Activated naive CD4-positive, alpha-beta T cell treated with anti-CD3 and anti-CD28 coated beads, Interleukin-2, amount 50 U/mL, for 16 hours (primary cell): ENCODE measurements at regions not wholly inside any gene's neighbourhood (a gene's known extent, or its start where the extent isn't known, plus 50 kb on each side); places are given as distances from the start of the nearest gene placed in this dataset.
"Not testable (repeated sequence)": the region's sequence is repeated elsewhere in the genome, so short reads cannot be mapped to it uniquely, and the experiment has no call there.

Experiments used
- DNase-seq: peaks from one replicate; pipeline ENCODE4 v3.0.0-alpha.2; 2020

- DNase-seq, result not testable (repeated sequence)
These were observed 107.1 kb upstream of the TP53BP2 start for GRCh38 chr1:223952801-223953200.

- not testable (repeated sequence) for DNase-seq
These were observed 105.8 kb upstream of the TP53BP2 start for GRCh38 chr1:223951551-223951950.

- not testable (repeated sequence) for DNase-seq
These were observed 104.2 kb upstream of the TP53BP2 start for GRCh38 chr1:223949944-223950343.

DNA sequence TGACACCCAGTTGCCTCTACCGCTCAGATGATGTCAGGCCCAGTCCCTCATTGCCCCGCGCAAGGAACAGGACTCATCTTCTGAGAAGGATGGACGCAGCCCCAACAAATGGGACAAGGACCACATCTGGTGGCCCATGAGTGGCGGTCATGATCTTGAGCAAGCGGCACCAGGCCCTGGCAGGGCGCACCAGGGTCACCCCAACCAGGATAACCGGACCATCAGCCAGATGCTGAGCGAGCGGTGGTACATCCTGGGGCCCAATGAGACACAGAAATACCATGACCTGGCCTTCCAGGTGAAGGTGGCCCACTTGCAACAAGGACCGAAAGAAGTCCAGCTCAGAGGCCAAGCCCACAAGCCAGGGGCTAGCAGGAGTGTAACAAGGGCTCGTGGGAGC is 102.3 kb upstream of the TP53BP2 start:
- not testable (repeated sequence) for DNase-seq

- not testable (repeated sequence) for DNase-seq
These were observed 90.8 kb upstream of the TP53BP2 start for GRCh38 chr1:223936592-223936991.

- DNase-seq, result not testable (repeated sequence)
These were observed 85.7 kb upstream of the TP53BP2 start for GRCh38 chr1:223931476-223931875.

- peak; percentile 14 for DNase-seq
These were observed 75.1 kb upstream of the TP53BP2 start for GRCh38 chr1:223920805-223921204.

DNA sequence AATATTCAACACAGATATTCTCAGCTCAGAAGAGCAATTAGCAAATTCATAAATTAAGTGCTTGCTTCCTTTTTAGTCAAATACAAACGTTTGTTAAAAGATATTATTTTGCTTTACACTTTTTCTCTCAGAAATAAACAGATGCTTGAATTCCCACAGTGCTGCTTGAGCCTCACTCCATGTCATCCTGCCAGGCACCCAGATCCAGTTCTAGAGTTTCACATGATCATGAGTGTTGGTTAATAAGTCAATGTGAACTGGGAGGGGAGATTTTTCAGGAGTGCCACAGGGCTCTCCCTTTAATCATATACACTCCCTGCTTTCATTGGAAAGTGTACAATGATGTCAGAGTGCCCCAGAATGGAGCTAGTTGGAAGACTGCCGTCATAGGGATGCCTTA is 69.7 kb upstream of the TP53BP2 start:
- not testable (repeated sequence) for DNase-seq

DNA sequence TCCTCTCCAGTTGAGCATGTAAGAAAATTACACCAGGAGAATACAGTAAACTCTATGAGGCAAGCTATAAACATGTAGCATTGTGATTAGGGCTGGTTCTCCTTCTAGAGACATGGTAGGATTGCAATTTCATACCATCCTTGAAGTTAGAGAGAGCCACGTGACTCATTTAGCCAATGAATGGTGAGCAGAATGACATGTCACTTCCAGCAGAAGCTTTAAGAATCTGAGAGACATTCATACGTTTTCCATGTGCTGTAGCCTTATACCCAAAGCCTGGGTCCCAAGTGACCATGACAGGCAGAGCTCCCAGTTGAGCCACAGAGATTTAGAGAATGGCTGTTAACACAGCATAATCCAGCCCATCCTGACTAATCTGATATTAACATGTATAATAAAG is 68.0 kb upstream of the TP53BP2 start:
- DNase-seq, result not testable (repeated sequence)

- peak; percentile 21 for DNase-seq
These were observed 62.3 kb upstream of the TP53BP2 start for GRCh38 chr1:223907943-223908587.

DNA sequence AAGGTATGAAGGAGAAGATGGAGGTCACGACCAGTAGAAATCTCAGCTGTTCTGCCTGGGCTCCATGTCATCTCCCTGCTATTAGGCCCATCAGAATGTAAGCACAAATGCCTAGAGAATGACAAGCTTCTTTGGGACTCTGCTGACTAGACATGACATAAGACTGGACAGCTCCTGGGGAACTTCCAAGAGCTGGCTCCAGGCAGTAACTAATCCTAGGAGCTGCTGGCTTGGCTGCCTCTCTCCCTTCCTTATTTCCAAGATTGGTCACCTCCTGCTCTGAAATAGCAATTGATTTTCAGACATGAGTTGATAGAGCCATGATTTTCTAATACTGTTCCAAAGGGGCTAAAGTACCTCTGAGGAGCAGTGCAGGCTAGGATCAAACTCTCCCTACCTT is 57.5 kb upstream of the TP53BP2 start:
- DNase-seq, result not testable (repeated sequence)

DNA sequence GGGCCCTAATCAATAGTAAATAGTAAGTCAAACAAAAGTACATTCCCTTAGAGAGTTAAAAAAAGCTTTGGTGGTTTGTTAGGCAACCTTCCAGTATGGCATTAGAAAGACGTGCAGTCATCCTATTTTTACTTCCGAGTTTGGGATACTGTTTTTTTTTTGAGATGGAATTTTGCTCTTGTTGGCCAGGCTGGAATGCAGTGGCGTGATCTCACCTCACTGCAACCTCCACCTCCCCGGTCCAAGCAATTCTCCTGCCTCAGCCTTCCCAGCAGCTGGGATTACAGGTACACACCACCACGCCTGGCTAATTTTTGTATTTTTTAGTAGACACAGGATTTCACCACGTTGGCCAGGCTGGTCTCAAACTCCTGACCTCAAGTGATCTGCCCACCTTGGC is 54.0 kb upstream of the TP53BP2 start:
- not testable (repeated sequence) for DNase-seq

DNA sequence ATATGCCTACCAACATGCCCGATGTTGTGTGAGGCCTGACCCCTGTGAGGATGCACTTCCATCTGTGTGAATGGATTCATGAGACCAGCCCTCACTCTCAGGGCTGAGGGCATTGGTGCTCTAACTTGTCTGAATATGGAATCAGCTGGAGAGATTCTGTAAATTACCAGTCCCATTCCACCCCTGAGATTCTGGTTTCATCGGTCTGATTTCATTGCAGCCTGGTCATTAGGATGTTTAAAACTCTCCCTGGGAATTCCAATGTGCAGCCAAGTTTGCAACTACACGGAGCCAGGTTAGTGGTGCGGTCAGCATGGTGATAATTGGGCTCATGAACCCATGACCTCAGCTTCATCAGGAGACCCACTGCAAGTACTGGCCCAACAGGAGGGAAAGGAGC is 51.4 kb upstream of the TP53BP2 start:
- DNase-seq, result not testable (repeated sequence)

DNA sequence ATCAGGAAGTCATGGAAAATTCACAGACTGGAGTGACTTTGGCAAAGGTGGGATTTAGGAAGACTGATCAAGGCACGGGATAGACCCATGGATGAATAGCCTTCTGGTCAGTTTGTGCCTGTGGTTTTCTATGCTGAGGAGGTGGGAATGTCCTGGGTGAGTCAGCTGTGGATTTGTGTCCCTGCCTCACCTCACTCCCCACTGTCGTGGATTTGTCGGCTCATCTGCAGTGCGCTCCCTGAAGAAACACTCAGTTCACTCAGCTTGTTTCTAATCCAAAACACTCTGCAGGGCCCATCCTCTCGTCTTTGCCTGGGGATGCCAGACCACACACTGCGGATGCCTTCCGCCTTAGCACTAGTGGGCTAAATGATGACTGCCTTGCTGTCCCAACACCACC is 50.2 kb upstream of the TP53BP2 start:
- DNase-seq, result not testable (repeated sequence)
